Activated gamma-delta T cell treated with anti-CD3 and anti-CD28 coated beads, Interleukin-2, amount 50 U/mL, for 16 hours (primary cell): ENCODE measurements at regions not wholly inside any gene's neighbourhood (a gene's known extent, or its start where the extent isn't known, plus 50 kb on each side); places are given as distances from the start of the nearest gene placed in this dataset.

Experiments
- DNase-seq: peaks from one replicate; pipeline ENCODE4 v3.0.0-alpha.2; 2020; ENCODE audit warnings: low read depth

DNA sequence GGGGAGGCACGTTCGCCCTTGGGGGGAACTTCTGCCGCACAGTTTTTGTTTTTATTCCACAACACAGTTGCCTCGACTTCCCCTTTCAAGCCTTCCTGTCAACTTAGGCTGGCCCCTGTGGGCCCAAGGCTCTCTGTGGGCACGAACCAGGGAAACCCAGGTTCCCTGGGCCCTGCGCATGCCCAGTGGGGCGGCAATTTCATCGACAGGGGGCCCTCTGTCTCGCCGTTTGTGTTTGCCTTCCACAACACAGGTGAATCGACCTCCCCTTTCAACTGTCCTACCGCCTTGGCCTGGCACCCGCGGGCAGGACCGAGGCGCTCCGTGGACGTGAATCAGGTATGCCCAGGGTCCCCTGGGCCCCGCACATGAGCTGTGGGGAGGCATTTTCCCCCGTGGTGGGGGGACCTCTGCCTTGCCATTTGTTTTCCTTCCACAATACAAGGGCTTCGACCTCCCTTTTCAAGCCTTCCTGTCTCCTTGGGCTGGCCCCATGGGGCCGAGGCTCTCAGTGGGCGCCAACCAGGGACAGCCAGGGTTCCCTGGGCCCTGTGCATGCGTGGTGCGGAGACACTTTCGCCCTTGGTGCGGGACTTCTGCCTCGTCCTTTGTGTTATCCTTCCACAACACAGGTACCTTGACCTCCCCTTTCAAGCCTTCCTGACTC, 354.0 kb downstream of the ALG10 start:
- DNase-seq: no peak

DNA sequence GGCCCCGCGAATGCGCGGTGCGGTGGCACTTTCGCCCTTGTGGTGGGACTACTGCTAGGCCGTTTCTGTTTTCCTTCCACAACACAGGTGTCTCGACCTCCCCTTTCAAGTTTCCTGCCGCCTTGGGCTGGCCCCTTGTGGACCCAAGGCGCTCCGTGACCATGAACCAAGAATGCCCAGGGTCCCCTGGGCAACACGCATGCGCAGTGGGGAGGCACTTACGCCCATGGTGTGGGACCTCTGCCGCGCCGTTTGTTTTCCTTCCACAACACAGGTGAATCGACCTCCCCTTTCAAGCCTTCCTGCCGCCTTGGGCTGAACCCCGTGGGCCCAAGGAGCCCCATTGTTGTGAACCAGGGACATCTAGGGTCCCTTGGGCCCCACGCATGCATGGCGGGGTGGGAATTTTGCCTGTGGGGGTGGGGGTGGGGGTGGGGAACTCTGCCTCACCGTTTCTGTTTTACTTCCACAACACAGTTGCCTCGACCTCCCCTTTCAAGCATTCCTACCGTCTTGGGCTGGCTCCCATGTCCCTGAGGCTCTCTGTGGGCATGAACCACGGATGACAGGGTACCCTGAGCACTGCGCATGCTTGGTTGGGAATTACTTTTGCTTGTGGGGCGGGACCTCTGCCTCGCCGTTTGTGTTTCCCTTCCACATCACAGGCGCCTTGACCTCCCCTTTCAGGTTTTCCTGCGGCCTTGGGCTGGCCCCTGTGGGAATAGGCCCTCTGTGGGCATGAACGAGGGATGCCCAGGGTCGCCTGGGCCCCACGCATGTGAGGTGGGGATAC, 355.1 kb downstream of the ALG10 start:
- DNase-seq: no peak

DNA sequence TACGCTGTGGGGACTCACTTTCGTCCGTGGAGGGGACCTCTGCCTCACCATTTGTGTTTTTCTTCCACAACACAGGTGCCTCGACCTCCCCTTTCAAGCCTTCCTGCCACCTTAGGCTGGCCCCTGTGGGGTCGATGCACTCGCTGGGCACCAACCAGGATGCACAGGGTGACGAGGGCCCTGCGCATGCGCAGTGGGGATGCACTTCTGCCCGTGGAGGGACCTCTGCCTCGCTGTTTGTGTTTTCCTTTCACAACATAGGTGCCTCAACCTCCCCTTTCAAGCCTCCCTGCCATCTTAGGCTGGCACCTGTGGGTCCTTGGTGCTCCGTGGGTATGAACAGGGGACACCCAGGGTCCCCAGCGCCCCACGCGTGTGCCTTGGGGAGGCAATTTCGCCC, 356.8 kb downstream of the ALG10 start:
- DNase-seq: no peak

DNA sequence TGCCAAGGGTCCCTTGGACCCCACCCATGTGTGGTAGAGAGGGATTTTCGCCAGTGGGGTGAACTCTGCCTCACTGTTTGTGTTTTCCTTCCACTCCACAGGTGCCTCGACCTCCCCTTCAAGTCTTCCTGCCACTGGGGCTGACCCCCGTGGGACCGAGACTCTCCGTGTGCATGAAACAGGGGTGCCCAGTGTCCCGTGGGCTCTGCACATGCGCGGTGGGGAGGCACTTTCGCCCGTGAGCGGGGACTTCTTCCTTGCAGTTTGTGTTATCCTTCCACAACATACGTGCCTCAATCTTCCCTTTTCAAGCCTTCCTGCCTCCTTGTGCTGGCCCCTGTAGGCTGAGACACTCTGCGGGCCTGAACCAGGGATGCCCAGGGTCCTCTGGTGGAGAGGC, 362.4 kb downstream of the ALG10 start:
- DNase-seq: no peak

DNA sequence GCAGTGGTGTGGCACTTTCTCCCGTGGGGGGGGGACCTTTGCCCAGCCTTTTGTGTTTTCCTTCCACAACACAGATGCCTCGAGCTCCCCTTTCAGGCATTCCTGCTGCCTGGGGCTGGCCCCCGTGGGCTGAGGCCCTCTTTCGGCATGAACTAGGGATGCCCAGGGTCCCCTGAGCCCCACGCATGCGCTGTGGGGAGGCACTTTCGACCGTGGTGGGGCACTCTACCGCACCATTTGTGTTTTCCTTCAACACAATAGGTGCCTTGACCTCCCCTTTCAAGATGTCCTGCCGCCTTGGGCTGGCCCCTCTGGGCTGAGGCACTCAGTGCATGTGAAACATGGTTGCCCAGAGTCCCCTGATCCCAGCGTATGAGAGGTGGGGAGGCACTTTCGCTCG, 363.7 kb downstream of the ALG10 start:
- no peak for DNase-seq

DNA sequence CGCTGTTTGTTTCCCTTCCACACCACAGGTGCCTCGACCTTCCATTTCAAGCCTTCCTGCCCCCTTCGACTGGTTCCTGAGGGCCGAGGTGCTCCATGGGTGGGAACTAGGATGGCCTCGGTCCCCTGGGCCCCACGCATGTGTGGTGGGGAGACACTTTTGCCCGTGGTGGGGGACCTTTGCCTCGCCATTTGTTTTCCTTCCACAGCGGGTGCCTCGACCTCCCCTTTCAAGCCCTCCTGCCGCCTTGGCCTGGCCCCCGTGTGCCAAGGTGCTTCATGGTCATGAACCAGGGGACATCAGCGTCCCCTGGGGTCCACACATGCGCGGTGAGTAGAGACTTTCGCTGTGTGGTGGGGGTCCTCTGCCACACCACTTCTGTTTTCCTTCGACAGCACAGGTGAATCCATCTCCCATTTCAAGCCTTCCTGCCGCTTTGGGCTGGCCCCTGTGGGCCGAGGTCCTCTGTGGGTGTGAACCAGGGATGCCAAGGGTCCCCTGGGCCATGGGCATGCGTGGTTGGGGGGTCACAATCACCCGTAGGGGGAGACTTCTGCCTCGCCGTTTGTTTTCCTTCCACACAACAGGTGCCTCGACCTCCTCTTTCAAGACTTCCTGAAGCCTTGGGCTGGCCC, 364.4 kb downstream of the ALG10 start:
- DNase-seq: no peak

DNA sequence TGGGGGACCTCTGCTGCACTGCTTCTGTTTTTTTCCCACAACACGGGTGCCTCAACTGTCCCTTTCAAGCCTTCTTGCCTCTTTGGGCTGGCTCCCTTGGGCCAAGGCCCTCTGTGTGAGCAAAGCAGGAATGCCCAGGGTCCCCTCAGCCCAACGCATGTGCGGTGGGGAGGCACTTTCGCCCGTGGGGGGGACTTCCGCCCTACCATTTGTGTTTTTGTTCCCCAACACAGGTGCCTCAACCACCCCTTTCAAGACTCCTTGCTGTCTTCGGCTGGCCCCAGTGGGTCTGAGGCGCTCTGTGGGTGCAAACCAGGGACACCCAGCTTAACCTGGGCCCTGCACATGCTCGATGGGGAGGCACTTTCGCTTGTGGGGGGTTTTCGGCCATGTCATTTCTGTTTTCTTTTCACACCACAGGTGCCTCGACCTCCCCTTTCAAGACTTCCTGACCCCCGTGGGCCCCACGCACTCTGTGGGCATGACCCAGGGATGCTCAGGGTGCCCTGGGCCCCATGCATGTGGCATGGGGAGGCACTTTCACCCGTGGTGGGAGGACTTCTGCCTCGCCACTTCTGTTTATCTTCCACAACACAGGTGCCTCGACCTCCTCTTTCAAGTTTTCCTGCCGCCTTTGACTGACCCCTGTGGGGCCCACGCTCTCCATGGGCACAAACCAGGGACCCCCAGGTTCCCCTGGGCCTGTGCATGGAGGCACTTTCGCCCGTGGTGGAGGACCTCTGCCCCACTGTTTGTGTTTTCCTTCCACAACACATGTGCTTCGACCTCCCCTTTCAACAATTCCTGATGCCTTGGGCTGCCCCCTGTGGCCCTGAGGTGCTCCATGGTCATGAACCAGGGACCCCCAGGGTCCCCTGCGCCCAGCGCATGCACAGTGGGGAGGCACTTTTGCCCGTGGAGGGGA, 365.7 kb downstream of the ALG10 start:
- DNase-seq: no peak

DNA sequence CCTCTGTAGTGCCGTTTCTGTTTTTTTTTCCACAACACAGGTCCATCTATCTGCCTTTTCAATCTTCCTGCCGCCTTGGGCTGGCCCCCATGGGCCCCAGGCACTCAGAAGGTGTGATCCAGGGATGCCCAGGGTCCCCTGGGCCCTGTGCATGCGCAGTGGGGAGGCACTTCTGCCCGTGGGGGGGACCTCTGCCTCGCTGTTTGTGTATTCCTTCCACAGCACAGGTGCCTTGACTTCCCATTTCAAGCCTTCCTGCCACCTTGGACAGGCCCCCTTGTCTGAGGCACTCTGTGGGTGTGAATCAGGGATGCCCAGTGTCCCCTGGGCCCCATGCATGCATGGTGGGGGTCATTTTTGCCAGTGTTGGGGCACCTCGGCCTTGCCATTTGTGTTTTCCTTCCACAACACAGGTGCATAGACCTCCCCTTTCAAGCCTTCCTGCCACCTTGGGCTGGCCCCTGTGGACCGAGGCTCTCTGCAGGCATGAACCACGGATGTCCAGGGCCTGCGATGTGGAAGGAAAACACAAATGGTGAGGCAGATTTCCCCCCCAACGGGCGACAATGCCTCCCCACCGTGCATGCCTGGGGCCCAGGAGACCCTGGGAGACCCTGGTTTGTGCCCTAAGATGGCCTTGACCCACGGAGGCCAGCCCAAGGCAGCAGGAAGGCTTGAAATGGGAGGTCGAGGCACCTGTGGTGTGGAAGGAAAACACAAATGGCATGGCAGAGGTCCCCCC, 366.5 kb downstream of the ALG10 start:
- DNase-seq: no peak

DNA sequence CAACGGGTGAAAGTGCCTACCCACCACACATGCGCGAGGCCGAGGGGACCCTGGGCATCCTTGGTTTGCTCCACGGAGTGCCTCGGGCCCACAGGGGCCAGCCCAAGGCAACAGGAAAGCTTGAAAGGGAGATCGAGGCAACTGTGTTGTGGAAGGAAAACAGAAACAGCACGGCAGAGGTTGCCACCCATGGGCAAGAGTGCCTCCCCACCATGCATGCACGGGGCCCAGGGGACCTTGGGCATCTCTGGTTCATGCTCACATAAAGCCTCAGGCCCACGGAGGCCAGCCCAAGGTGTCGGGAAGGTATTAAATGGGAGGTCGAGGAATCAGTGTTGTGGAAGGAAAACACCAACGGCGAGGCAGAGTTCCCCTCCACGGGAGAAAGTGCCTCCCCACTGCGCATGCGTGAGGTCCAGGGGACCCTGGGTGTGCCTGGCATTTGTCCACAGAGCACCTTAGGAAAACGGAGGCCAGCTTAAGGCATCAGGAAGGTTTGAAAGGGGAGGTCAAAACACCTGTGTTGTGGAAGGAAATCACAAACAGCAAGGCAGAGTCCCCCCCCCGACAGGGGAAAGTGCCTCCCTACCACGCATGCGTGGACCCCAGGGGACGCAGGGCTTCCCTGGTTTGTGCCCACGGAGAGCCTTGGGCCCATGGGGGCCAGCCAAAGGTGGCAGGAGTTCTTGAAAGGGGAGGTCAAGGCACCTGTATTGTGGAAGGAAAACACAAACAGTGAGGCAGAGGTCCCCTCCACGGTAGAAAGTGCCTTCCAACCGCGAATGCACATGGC, 367.3 kb downstream of the ALG10 start:
- no peak for DNase-seq

DNA sequence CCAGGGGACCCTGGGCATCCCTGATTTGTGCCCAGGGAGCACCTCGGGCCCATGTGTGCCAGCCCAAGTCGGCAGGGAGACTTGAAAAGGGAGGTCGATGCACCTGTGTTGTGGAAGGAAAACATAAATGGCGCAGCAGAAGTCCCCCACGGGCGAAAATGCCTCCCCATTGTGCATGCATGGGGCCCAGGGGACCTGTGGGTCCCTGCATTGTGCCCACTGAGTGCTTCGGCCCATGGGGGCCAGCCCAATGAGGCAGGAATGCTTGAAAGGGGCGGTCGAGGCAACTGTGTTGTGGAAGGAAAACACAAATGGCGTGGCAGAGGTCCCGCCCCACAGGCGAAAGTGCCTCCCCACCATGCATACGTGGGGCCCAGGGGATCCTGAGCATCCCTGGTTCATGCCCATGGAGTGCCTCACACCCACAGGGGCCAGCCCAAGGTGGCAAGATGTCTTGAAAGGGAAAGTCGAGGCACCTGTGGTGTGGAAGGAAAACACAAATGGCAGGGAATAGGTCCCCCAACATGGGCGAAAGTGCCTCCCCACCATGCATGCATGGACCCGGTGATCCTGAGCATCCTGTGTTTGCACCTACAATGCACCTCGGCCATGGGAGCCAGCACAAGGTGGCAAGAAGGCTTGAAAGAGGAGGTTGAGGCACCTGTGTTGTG, 368.0 kb downstream of the ALG10 start:
- DNase-seq: no peak

DNA sequence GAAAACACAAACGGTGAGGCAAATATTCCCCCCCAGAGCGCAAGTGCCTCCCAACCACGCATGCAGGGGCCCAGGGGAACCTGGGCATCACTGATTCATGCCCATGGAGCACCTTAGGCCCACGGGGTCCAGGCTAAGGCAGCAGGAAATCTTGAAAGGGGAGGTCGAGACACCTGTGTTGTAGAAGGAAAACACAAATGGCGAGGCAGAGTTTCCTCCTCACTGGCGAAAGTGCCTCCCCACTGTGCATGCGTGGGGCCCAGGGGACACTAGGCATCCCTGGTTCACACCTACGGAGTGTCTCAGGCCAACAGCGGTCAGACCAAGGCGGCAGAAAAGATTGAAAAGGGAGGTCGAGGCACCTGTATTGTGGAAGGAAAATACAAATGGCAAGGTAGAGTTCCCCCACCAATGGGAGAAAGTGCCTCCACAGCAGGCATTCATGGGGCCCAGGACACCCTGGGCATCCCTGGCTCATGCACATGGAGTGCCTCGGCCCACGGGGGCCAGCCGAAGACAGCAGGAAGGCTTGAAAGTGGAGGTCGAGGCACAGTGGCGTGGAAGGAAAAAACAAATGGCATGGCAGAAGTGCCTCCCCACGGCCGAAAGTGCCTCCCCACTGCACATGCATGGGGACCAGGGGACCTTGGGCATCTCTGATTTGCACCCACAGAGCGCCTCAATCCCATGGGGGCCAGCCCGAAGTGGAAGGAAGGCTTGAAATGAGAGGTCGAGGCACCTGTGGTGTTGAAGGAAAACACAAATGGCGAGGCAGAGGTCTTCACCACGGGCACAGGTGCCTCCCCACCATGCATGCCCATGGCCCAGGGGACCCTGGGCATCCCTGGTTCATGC, 368.8 kb downstream of the ALG10 start:
- no peak for DNase-seq

DNA sequence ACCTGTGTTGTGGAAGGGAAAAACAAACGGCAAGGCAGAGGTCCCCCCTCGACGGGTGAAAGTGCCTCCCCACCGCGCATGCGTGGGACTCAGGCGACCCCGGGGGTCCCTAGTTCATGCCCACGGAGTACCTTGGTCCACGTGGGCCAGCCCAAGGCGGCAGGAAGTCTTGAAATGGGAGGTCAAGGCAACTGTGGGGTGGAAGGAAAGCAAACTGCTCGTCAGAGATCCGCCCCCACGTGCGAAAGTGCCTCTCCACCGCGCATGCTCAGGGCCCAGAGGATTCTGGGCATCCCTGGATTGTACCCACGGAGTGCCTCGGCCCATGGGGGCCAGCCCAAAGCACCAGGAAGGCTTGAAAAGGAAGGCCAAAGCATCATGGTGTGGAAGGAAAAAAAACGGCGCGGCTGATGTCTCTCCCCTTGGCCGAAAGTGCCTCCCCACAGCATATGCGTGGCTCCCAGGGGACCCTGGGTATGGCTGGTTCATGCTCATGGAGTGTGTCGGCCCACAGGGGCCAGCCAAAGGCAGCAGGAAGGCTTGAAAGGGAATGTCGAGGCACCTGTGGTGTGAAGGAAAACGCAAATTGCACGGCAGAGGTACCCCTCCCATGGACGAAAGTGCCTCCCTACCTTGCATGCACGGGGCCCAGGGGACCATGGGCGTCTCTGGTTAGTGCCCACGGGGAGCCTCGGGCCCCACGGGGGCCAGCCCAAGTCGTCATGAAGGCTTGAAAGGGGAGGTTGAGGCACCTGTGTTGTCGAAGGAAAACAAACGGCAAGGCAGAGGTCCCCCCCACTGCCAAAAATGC, 369.7 kb downstream of the ALG10 start:
- DNase-seq: no peak

DNA sequence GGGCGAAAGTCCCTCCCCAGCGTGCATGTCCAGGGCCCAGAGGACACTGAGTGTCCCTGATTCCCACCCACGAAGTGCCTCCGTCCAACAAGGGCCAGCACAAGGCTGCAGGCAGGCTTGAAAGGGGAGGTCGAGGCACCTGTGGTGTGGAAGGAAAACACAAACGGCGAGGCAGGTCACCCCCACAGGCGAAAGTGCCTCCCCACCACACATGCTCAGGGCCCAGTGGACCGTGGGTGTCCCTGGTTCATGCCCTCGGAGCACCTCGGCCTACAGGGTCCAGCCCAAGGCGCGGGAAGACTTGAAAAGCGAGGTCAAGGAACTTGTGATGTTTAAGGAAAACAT, 370.4 kb downstream of the ALG10 start:
- DNase-seq: no peak

DNA sequence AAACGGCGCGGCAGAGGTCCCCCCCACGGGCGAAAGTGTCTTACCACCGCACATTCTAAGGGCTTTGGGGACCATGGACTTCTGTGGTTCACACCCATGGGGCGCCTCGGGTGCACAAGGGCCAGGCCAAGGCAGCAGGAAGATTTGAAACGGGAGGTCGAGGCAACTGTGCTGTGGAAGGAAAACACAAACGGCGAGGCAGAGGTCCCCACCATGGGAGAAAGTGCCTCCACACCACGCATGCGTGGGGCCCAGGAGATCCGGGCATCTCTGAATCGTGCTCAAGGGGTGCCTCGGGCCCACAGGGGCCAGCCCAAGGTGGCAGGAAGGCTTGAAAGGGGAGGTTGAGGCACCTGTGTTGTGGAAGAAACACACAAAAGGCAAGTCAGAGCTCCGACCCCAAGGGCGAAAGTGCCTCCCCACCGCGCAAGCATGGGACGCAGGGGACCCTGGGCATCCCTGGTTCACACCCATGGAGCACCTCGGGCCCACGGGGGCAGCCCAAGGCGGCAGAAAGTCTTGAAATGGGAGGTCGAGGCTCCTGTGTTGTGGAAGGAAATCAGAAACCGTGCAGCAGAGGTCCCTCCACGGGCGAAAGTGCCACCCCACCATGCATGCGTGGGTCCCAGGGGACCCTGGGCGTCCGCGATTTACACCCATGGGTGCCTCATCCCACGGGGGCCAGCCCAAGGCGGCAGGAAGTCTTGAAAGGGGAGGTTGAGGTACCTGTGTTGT, 371.0 kb downstream of the ALG10 start:
- no peak for DNase-seq

DNA sequence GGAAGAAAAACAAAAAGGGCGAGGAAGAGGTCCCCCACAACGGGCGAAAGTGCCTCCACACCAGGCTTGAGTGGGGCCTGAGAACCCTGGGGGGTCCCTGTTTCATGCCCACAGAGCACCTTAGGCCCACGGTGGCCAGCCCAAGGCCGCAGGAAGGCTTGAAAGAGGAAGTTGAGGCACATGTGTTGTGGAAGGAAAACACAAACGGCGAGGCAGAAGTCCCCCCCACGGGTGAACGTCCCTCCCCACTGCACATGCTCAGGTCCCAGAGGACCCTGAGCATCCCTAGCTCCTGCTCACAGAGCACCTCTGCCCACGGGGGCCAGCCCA, 371.5 kb downstream of the ALG10 start:
- DNase-seq: no peak

DNA sequence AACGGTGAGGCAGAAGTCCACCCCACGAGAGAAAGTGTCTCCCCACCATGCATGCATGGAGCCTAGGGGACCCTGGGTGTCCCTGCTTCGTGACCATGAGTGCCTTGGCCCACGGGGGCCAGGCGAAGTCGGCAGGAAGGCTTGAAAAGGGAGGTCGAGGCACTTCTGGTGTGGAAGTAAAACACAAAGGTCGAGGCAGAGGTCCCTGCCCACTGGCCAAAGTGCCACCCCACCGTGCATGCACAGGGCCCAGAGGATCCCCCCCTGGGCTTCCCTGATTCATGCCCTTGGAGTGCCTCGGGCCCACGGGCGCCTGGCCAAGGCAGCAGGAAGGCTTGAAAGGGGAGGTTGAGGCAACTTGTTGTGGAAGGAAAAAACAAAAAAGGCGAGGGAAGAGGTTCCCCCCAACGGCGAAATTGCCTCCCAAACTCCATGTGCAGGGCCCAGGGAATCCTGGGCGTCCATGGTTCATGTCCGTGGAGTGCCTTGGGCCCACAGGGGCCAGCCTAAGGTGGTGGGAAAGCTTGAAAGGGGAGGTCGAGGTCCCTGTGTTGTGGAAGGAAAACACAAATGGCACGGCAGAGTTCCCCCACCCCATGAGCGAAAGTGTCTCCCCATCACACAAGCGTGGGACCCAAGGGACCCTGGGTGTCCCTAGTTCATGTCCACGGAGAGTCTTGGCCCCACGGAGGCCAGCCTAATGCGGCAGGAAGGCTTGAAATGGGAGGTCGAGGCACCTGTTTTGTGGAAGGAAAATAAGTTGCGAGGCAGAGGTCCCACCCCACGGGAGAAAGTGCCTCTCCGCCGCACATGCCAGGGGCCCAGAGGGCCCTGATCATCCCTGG, 372.1 kb downstream of the ALG10 start:
- DNase-seq: no peak
